NOMO-1 treated with DMSO at 0.1 percent for 48 hours (cell line): ENCODE measurements at regions not wholly inside any gene's neighbourhood (a gene's known extent, or its start where the extent isn't known, plus 50 kb on each side); places are given as distances from the start of the nearest gene placed in this dataset.
"Not testable (repeated sequence)": the region's sequence is repeated elsewhere in the genome, so short reads cannot be mapped to it uniquely, and the experiment has no call there.

Experiments used
- DNase-seq: peaks from one replicate; lab custom pipeline; 2025; ENCODE audit not compliant: unreplicated experiment; lab: John Stamatoyannopoulos, UW

DNA sequence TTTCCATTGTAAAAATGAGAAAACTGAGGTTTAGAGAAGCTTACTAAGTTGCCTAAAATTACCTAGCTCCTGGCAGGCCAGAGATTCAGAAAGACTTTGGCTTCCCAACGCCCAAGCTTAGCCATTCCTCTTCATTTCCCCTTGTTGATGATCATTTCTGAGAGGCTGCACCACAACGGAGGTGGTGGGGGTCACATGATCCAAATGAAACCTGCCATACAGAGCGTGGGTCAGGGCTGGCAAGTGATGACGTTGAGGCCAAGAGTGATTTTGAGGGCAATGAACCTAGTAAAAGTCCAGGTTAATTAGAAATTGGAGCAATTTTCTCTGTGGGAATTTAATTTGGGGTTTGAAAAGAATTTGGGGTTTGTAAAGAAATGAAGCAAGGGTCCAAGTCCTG, 109.9 kb downstream of the TMEM182 start:
- DNase-seq: no peak

DNA sequence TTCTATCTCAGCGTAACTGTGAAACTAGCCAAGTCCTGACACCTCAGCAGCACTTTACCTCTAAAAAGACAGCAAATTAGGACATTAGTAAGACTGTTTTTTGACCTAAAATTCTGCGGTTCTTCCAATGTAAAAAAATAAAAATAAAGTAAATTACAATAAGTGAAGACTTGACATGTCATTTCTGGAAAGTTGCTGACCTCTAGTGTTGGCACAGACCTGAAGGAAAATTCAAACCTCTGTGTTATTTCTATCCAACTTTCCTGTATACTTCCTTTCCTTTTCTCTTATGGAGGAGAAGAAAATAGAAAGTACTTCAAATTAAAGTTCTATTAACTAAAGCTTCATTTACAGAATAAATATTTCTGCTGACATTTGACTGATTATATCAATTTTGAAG, 110.6 kb downstream of the TMEM182 start:
- DNase-seq: no peak

DNA sequence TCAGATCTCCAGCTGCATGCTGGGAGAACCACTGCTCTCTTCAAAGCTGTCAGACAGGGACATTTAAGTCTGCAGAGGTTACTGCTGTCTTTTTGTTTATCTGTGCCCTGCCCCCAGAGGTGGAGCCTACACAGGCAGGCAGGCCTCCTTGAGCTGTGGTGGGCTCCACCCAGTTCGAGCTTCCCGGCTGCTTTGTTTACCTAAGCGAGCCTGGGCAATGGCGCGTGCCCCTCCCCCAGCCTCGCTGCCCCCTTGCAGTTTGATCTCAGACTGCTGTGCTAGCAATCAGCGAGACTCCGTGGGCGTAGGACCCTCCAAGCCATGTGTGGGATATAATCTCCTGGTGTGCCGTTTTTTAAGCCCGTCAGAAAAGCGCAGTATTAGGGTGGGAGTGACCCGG, 117.7 kb downstream of the TMEM182 start:
- not testable (repeated sequence) for DNase-seq

DNA sequence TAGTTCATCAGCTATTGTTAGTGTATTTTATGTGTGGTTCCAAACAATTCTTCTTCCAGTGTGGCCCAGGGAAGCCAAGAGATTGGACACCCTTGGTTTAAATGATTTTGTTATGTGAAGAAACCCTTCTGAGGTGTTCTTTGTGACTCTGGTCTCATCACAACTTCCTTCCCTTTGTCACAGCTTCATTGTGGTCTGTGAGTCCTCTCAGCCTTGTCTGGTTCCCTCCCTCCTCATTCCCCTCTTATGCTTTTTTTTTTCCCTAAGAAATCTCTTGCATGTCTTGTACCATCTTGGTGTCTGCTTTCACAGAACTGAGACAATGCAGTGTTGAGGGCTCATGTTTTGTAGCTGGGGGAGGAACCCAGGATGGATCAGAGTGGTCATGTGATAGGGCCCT, 118.9 kb downstream of the TMEM182 start:
- DNase-seq: no peak

DNA sequence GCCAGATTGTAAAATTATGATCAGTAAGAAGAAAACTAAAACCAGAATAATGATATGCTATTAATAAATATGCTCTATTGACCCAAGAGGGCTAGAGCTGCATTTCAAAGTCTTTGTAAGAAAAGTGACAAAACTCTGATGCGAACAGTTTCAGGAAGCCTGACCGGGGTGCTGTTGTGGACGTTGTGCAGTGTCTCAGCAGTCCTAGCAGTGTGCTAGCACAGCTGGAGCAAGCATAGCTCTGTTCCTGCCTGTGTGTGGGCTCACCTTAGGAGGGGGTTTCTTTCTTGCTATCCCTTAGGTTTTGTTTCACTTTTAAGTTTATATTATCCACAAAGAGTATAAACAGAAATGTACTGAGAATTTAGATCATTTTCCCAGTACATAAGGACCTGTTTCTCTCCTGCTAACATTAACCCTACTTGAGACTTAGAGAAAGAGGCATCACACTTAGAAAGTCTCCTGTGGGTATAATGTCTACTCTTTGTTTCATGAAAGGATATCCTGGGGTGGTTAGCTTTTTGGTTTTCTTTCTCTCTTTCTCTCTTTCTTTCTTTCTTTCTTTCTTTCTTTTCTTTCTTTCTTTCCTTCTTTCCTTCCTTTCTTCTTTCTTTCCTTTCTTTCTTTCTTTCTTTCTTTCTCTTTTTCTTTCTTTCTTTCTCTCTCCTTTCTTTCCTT, 124.5 kb downstream of the TMEM182 start:
- DNase-seq: no peak

DNA sequence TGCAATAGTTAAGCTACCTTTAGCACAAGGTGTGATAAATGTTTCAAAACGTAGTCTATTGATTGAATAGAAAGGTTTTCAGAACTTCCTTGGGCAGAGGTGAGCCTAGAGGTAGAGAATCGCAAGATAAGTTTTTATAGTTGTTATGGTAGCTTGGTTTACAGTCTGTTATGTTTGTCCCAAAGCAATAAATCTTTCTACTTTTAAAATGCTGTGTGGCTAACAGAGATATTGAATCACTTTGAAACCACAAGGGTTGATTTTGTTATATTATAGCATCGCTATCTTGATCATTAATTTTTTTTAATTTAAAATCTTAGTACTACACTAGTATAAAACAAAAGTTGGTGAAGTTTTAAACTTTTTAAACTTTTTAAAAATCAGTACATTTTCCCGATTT, 126.7 kb downstream of the TMEM182 start:
- no peak for DNase-seq

DNA sequence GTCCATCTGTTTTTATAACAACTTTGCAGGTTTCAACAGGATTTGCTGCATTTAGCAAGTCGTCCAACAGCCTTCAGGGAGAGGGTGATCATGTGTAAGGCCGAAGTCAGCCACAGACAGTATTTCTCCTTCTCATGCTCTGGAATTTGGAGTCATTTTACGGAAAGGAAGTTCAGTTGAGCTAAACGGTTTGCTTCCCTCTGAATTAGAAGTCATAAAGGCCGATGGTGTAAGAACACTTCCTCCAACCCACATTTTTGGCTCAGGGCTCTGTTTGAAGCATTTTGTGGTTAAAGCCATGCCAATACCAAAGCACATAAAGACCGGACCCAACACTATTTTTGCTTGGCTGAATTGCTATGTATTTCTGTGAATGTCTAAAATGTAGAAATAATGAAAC, 129.5 kb downstream of the TMEM182 start:
- peak; percentile 95 for DNase-seq

DNA sequence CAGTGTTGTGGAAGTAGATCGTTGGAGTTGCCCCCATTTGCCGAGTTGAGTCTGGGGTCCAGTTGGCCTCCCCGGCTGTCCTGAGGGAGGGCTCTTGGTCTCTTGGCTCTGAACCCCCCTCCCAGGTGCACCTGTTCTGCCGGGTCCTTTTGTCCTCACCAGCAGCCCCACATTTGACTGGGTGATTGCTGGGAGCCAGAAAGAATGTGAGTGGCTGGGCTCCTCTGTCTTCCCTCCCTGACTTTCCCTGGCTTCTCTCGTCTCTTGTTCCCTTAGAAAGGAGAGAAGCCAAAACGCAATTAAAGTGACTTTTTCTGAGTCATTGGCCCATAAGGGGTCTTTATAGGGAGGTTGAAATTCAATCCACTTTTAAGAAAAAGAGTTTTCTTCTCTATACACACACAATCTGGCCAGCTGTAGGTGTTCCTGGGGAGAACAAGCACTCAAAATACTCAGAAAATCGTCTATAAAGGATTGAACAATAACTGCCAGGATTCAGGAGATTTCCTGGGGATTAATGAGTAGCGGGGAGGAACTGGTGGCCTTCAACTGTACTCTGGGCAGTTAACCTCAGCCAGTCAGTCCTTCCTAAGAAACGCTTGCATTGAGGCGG, 131.0 kb downstream of the TMEM182 start:
- no peak for DNase-seq

DNA sequence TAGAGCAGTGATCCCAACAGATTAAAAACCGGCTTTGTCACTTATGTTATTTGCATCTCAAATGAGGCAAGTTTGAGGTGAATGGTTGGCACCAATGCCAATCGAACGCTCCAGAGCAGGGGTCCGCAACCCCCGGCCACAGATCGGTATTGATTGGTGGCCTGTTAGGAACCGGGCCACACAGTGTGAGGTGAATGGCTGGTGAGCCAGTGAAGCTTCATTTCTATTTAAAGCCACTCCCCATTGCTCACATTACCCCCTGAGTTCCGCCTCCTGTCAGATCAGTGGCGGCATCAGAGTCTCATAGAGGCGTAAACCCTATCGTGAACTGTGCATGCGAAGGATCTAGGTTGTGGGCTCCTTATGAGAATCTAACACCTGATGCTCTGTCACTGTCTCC, 132.0 kb downstream of the TMEM182 start:
- DNase-seq: no peak

DNA sequence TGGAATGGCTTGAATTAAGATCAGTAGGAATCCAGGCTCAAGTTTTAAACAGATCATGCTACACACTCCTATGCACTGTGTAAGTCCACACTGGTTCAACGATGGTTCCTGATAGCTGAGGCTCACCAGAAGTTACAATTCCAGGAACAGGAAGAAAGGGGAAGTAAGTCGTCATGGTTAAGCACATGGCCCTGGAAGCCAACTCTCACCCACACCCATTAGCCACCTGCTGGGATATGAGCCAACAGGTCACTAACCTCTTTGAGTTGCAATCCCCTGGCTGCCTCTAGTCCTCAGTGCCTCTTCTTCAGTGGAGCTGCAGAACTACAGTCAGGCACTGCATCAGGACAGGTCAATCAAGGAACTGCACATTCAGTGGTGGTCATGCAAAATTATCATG, 133.5 kb downstream of the TMEM182 start:
- peak; percentile 51 for DNase-seq

DNA sequence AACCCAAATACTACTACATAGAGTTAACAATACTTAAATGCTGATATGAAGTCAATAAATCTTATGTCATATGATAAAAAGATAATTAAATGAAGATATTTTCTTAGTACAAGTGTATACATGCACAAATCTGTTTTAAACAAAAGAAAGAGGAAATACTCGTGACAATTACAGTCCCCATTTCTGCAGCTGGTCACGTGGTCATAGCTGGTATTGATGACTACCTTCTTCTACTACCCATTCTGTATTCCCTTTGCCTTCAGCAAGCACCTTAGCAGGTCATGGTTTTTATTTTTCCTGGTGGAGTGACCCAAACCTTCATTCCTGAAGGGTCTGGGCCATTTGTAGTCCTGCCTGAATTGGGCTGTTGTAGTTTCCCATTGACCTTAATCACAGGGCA, 147.4 kb downstream of the TMEM182 start:
- DNase-seq: not testable (repeated sequence)

DNA sequence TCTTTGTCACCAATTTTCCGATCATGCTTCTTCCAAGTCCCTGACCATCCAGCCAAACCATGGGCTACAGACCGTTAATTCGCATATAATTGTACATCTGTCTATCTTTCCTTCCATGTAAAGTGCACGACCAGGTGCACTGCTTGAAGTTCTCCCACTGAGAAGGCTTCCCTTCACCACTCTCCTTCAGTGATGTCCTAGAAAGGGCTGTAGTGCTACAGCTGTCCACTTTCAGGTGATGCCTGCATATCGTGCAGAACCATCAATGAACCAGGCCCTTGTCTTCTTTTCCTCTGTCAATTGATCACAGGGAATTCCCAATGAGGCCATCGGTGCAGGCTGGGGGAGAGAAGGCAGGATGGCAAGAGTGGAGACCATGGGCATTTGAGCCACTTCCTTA, 148.9 kb downstream of the TMEM182 start:
- DNase-seq: no peak

DNA sequence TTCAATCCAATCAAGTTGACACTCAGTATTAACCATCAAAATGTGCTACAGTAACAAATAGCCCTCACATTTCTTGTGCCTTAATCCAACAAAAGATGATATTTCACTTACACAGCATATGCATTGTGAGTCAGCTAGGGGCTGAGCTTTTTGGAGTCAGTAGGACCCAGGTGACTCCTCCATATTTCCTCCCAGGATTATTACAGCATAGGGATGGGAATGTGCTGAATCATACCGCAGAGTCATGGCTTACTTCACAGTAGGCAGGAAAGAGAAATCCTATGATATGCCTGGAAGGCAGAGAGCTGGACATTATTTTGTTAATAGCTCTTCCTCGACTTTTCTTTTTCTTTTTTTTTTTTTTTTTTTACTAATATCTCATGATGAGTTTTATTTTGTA, 153.3 kb downstream of the TMEM182 start:
- DNase-seq: no peak

DNA sequence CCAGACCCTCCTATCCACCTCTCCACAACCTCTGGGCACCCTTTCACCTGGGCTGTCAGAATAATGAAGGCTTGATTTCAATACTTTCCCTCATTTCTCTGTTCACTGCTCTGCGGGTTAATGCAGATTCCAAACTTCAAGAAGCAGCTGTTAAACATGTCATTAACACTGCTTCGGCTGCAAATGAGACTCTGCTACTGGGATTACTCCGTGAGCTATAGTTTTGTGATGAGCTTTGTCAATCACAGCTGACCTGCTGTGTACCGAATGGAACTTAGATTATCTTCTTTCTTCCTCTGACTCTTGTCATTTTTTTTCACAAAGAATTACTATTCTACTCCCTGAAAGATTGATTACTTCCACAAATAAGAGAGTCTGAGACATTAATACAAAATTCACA, 160.5 kb downstream of the TMEM182 start:
- no peak for DNase-seq

DNA sequence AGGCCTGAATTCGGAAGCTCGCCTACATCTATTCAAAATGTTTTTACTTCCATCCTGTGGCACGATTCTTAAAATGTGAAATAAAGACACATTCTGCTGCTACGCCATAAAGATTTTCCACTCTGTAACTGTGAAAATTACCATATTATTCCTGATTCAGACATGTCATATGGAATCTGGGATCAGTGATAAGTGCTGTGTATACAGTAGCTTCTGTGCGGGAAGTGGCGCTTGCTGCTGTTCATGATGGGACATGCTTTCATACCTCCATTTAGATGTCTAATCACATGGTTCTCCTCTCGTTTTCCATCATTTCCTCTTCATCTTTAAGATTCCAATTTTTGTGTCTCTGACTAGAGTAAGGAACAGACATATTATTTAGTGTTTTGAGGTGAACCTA, 163.2 kb downstream of the TMEM182 start:
- DNase-seq: no peak

DNA sequence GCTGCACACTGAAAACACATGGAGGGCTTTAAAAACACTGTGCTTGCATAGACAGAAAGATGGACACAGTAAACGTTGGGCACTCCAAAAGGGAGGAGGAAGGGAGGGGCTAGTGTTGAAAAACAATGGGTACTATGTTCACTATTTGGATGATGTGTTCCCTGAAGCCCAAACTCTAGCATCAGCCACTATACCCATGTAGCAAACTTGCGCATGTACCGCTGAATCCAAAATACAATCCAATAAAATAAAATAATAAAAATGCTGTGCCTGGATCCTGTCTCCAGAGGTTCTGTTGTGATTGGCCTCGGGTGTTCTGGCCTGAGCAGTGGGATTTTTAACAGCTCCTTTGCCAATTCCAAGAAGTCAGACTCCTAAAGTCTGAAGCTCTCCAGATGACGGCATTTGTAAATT, 166.0 kb downstream of the TMEM182 start:
- DNase-seq: no peak

DNA sequence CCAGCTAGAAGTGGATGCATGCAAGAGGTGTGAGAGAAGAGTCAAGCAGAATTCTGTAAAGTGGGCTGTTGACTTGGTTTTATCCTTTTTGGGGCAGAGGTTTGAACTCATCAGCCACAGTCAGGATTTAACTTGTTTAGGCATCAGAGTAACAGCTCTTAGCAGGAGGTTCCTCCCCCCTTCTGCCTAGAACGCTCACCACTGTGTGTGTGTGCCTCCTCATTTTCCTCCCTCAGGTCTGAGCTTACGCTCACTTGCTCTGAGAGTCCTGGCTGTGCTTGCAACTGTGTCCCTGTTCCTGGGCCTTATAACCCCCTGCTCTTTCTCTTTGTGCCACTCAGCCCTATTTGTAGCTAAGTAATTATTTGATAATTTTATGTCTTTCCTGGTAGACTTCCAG, 167.9 kb downstream of the TMEM182 start:
- no peak for DNase-seq

DNA sequence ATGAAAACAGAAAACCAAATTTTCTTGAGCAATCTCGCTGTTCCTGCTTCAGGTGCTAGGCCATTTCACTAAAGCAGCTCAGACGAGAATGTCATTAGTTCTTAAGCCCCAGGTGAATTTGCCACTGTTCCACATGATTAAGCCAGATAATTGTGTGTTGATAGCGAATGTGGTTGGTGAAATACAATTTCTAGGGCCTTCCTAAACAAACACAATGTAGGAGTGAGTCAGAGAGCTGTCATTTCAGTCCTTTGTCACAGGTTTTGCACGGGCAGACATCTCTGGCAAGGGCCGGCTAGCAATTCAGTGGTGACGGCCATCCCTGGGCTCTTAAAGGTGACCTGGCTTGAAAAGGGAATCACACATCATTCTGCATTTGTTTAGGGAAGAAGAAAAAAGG, 170.7 kb downstream of the TMEM182 start:
- DNase-seq: no peak

DNA sequence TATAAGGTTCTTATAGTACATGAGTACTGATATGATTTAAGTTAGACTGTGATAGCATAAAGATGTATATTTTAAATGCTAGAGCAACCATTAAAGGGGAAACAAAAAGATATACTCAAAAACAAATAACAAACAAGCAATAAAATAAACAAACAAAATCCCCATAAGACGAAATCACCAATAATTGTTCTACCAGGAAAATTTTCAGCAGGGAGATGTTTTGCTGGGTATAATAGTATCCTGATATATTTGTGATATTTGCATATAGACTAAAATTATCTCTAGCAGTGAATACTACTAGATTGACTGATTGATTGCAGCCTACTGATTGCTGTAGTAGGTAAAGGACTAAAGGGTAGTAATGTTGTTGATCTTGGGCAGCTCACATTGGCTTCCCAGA, 177.4 kb downstream of the TMEM182 start:
- DNase-seq: no peak

DNA sequence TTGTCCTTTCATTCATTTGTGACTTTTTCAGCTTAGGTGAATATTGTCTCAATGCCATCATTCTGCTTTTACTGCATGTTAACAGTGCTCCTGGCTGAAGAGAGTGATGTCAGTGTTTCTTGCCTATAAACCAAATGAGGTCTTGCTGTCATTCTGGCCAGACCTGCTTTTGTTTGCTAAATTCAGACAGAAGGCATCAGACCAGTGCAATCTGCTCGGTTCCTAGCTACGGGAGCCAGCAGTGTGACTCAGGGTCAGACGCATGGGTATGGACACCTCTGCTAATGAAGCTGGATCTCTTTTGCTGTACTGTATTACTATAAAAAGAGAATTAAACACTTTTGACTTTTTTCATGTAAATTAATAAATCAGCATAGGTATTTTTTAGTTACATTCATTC, 178.9 kb downstream of the TMEM182 start:
- no peak for DNase-seq

DNA sequence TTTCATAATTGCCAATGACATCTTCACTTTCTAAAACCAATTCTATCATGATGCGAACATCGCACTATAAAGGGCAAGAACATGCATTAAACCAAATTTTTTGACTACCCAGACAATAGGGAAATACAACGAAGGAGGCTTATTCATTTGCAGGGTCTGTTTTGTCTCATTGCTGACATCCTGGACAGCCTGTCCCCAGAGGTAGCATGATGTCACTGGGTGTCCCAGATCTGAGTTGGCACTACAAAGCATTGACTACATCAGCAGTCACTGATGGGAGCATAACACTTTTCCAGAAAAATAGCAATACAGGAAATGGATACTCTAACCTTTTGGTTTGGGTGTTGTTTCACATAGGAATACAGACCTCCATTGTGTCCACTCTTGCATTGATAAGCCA, 180.3 kb downstream of the TMEM182 start:
- DNase-seq: no peak

DNA sequence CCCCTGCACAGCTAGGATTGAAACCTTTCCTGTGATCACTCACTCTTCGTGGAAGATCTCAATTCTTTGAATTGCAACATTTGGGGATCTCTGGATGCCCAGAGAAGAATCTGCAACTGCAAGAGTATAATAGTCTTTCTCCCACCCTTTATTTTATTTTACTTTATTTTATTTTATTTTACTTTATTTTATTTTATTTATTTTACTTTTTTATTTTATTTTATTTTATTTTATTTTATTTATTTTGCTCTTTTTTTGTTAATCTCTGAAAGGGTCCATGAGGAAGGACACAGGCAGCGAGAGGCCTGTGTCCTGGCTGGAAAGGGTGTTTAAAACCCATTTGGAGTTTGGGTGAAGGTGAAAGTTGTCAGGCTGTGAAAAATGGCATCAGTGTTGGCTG, 181.4 kb downstream of the TMEM182 start:
- DNase-seq: no peak

DNA sequence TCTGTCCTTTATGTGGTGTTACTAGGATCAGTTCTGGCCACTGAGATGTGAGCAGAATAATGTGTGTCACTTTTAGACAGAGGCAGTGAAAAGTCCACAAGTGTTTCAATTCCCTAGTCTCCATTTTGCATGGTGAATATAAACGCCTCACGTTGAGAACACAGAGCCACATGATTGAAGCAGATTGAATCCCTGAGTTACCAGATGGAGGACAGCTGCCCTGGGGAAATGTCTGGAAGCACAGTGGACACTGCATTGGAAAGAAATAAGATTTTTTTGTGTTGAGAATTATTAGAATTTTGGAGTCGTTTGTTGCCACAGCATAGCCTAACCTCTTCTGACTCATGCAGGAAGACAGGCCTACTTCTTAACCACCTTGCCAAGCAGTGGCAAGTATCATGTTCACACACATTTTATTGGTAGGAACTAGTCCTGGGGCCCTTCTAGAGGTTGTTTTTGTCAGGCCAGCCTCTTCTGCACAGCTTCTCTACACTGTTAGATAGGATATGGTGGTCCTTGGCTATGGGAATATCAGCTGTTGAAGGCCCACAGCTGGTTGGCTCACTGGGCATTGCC, 188.6 kb downstream of the TMEM182 start:
- no peak for DNase-seq
